Fibroblast of skin of back (primary cell): ENCODE measurements at regions not wholly inside any gene's neighbourhood (a gene's known extent, or its start where the extent isn't known, plus 50 kb on each side); places are given as distances from the start of the nearest gene placed in this dataset.
"Not testable (repeated sequence)": the region's sequence is repeated elsewhere in the genome, so short reads cannot be mapped to it uniquely, and the experiment has no call there.

Experiments
- DNase-seq: peaks from one replicate; pipeline ENCODE4 v3.0.0-alpha.2; 2013

- no peak for DNase-seq
Observed at GRCh38 chr7:152594801-152595200, 81.1 kb downstream of the XRCC2 start.

- no peak for DNase-seq
Observed at GRCh38 chr7:152591976-152592375, 84.0 kb downstream of the XRCC2 start.

- DNase-seq: no peak
Observed at GRCh38 chr7:152590481-152590880, 85.5 kb downstream of the XRCC2 start.

GRCh38 chr7:152589821-152590220 is 86.1 kb downstream of the XRCC2 start:
- not testable (repeated sequence) for DNase-seq

- peak; percentile 27 for DNase-seq
Observed at GRCh38 chr7:152588350-152588749, 87.6 kb downstream of the XRCC2 start.

- no peak for DNase-seq
Observed at GRCh38 chr7:152587366-152587765, 88.6 kb downstream of the XRCC2 start.

- DNase-seq: no peak
Observed at GRCh38 chr7:152583006-152583405, 92.9 kb downstream of the XRCC2 start.

GRCh38 chr7:152579070-152579469 is 96.9 kb downstream of the XRCC2 start:
- DNase-seq: no peak

GRCh38 chr7:152577339-152577738 is 98.6 kb downstream of the XRCC2 start:
- DNase-seq: no peak

- no peak for DNase-seq
Observed at GRCh38 chr7:152574892-152575548, 100.9 kb downstream of the XRCC2 start.

- not testable (repeated sequence) for DNase-seq
Observed at GRCh38 chr7:152573186-152573585, 102.8 kb downstream of the XRCC2 start.

GRCh38 chr7:152572101-152572500 is 103.8 kb downstream of the XRCC2 start:
- no peak for DNase-seq

- no peak for DNase-seq
Observed at GRCh38 chr7:152571068-152571467, 104.9 kb downstream of the XRCC2 start.

GRCh38 chr7:152568972-152569371 is 107.0 kb downstream of the XRCC2 start:
- no peak for DNase-seq

GRCh38 chr7:152565731-152566130 is 110.2 kb downstream of the XRCC2 start:
- no peak for DNase-seq

GRCh38 chr7:152564656-152565250 is 111.2 kb downstream of the XRCC2 start:
- DNase-seq: no peak

GRCh38 chr7:152556013-152556755 is 119.8 kb downstream of the XRCC2 start:
- no peak for DNase-seq

GRCh38 chr7:152553671-152554317 is 118.0 kb upstream of the KMT2C start:
- DNase-seq: no peak

- DNase-seq: no peak
Observed at GRCh38 chr7:152551304-152552036, 115.7 kb upstream of the KMT2C start.

- no peak for DNase-seq
Observed at GRCh38 chr7:152544971-152545619, 109.3 kb upstream of the KMT2C start.

- no peak for DNase-seq
Observed at GRCh38 chr7:152544481-152544927, 108.7 kb upstream of the KMT2C start.

- peak; percentile 27 for DNase-seq
Observed at GRCh38 chr7:152543799-152544198, 108.0 kb upstream of the KMT2C start.
